ENCODE measurements at regions not wholly inside any gene's neighbourhood (a gene's known extent, or its start where the extent isn't known, plus 50 kb on each side); places are given as distances from the start of the nearest gene placed in this dataset.

DNA sequence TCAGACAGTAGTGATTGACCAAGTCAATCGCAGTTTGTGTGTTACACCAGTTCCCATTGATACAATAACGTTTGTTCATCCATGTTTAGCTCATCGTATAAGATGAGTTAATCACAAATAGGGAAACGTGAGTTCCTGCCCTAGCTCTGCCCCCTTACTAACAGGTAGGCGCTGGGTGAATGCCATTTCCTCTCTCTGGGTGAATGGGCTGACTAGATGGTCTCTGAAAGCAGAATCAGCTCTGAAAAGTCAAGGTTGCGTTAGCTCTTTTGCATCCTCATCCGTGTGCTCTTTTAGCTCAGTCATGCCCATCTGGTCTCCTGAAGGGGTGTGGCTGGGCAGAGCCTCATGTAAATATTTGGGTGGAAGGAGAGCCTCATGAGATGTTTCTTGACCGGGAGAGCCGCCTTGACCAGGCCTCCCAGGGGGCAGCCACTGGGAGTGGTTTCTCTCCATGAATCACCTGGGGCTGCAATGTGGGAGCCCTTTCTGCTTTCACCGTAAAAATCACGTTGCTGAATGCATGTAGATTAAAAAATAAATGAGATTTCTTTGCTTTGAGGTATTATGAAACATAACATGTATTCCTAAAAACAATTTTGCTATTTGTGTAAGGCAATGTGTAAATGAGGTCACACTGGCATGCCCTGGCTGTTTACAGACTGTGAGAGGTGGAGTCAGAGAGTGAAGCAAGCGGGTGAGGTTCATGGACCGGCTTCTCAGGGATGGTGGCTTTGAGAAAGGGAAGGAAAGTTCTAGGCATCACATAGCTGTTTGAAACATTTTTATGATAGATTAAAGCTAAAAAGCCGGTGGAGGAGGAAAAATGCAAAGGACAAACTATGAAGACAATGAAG is 108.4 kb upstream of the RASGRP1 start:
- peaks cover 11% of the 10 kb centered on the region for H3K4me1 ChIP-seq (ENCODE audit: control insufficient read depth, insufficient read depth, low read length)
- 91 to 92% methylated on average over 14 of the region's 14 CpGs for WGBS, 2 experiments
- no peak overlapping the region for H3K27ac ChIP-seq (ENCODE audit: insufficient read depth, low read depth, low read length, poor library complexity, severe bottlenecking)
- H3K27me3 ChIP-seq (ENCODE audit: control insufficient read depth, insufficient read depth, low read length, poor library complexity, severe bottlenecking): no peaks in the 10 kb centered on the region
- H3K36me3 ChIP-seq (ENCODE audit: control insufficient read depth, insufficient read depth, low read length): no peaks in the 10 kb centered on the region
- no peak overlapping the region for H3K4me3 ChIP-seq (ENCODE audit: insufficient read depth, low read depth, low read length)
- no peaks in the 10 kb centered on the region for H3K9me3 ChIP-seq (ENCODE audit: control insufficient read depth, low read length)

DNA sequence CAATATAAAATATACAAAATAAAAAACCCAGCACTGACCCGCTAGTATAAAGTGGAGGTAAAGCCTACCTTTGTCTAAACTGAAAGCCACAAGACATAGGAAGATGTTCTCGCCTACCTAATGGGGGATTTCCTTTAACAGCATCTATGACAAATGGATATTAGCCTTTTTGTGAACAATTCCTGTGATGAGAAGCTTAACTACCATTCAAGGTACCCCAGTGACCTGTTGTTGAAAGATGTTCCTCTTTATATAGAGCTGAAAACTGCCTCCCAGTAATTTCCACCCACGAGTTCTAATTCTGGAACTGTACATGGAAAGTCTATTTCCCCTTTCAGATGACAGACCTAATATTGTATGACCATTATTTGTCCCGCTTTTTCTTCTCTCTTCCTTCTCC is 109.8 kb upstream of the RASGRP1 start:
- WGBS, 2 experiments: 89 to 91% methylated on average over 2 to 4 of the region's 4 CpGs
- H3K27me3 ChIP-seq (ENCODE audit: control insufficient read depth, insufficient read depth, low read length, poor library complexity, severe bottlenecking): no peaks in the 10 kb centered on the region

DNA sequence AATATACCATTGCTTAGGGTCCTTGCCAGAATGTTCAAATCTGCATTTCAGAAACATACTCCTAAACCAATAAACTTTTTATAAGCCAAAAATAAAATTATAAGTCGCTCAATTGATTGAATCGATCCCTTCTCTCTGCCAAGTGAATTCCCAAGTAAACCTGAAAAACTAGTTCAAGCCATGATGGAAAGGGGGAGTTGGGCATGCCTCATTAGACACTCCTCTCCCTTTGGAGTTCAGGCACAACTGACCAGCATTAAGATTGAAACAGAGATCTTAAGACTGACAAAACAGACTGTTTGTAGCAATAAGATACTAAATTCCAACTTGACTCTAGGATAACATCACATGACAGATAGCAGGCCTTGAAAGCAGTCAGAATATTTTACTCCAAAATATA is 113.7 kb upstream of the RASGRP1 start:
- no peak overlapping the region for H3K27ac ChIP-seq (ENCODE audit: insufficient read depth, low read depth, low read length, poor library complexity, severe bottlenecking)
- H3K4me3 ChIP-seq (ENCODE audit: insufficient read depth, low read depth, low read length): no peak overlapping the region
- no peaks in the 10 kb centered on the region for H3K27me3 ChIP-seq (ENCODE audit: control insufficient read depth, insufficient read depth, low read length, poor library complexity, severe bottlenecking)
- no peaks in the 10 kb centered on the region for H3K9me3 ChIP-seq (ENCODE audit: control insufficient read depth, low read length)
- H3K36me3 ChIP-seq (ENCODE audit: control insufficient read depth, insufficient read depth, low read length): no peaks in the 10 kb centered on the region
- WGBS, 2 experiments: 90 to 92% methylated on average over 2 of the region's 2 CpGs
- no peaks in the 10 kb centered on the region for H3K4me1 ChIP-seq (ENCODE audit: control insufficient read depth, insufficient read depth, low read length)

More for the DNA sequence above, 109.8 kb upstream of the RASGRP1 start:
- Histone ChIP-seq H3K4me3 (ENCODE audit: insufficient read depth, low read depth, low read length) (no peak overlapping the region), H3K4me1 (ENCODE audit: control insufficient read depth, insufficient read depth, low read length) (no peaks in the 10 kb centered on the region), H3K36me3 (ENCODE audit: control insufficient read depth, insufficient read depth, low read length) (no peaks in the 10 kb centered on the region), H3K9me3 (ENCODE audit: control insufficient read depth, low read length) (no peaks in the 10 kb centered on the region), H3K27ac (ENCODE audit: insufficient read depth, low read depth, low read length, poor library complexity, severe bottlenecking) (no peak overlapping the region)

DNA sequence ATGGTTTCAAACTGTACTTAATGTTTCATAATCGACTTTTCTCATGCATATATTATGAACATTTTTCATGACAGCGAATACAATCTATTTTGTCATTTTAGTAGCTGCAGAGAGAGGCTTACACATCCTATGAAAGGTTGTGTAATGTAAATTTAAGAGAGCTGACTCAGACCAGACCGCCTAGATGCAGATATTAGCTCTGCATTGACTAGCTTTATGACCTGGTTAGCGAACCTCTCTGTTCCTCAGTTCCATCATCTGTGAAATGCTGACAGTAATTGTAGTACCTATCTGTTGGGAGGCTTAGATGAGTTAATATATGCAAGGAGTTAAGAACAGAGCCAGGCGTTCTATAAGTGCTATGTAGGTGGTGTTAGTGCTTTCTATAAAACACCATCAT is 116.2 kb upstream of the RASGRP1 start:
- no peaks in the 10 kb centered on the region for H3K4me1 ChIP-seq (ENCODE audit: control insufficient read depth, insufficient read depth, low read length)
- 94 to 97% methylated on average over 3 to 4 of the region's 5 CpGs for WGBS, 2 experiments
- no peak overlapping the region for H3K4me3 ChIP-seq (ENCODE audit: insufficient read depth, low read depth, low read length)

DNA sequence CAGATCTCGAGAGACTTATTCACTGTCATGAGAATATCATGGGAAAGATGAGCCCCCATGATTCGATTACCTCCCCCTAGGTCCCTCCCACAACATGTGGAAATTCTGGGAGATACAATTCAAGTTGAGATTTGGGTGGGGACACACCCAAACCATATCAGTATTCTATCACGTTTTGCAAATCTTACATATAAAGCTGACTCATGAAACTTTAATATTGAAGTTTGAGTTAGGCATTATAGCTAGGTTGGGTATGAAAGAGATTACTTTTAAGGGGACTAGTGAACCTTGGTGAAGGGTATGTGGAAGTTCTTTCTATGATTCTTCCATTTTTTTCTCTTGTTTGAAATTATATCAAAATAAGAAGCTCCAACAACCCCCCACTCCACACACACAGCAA is 117.7 kb upstream of the RASGRP1 start:
- Histone ChIP-seq H3K36me3 (ENCODE audit: control insufficient read depth, insufficient read depth, low read length) (no peaks in the 10 kb centered on the region), H3K27me3 (ENCODE audit: control insufficient read depth, insufficient read depth, low read length, poor library complexity, severe bottlenecking) (no peaks in the 10 kb centered on the region), H3K4me1 (ENCODE audit: control insufficient read depth, insufficient read depth, low read length) (no peaks in the 10 kb centered on the region), H3K4me3 (ENCODE audit: insufficient read depth, low read depth, low read length) (no peak overlapping the region), H3K9me3 (ENCODE audit: control insufficient read depth, low read length) (no peaks in the 10 kb centered on the region), H3K27ac (ENCODE audit: insufficient read depth, low read depth, low read length, poor library complexity, severe bottlenecking) (no peak overlapping the region)
- 84 to 91% methylated on average over 2 to 3 of the region's 3 CpGs for WGBS, 2 experiments

More for the DNA sequence above, 116.2 kb upstream of the RASGRP1 start:
- Histone ChIP-seq H3K9me3 (ENCODE audit: control insufficient read depth, low read length) (no peaks in the 10 kb centered on the region), H3K27me3 (ENCODE audit: control insufficient read depth, insufficient read depth, low read length, poor library complexity, severe bottlenecking) (no peaks in the 10 kb centered on the region), H3K27ac (ENCODE audit: insufficient read depth, low read depth, low read length, poor library complexity, severe bottlenecking) (no peak overlapping the region), H3K36me3 (ENCODE audit: control insufficient read depth, insufficient read depth, low read length) (no peaks in the 10 kb centered on the region)

DNA sequence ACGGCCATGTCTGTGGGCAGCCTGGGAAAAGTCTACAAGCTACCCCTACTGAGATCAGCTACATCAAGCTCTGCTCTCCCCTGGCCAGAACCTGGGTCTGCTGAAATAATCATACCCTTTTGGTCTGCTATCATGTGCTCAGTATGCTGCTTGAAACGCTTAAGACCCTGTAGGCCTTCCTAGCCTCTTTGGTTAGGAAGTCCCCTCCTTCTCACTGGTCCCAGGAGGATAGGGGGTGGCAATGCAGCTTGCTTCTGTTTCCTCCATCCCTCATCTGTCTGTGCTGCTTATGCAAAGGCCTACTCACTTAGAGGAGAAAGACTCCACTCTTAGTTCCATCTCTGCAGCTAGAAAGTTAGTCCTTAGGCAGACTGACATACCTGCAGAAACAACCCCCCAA is 118.2 kb upstream of the RASGRP1 start:
- Histone ChIP-seq H3K9me3 (ENCODE audit: control insufficient read depth, low read length) (no peaks in the 10 kb centered on the region), H3K36me3 (ENCODE audit: control insufficient read depth, insufficient read depth, low read length) (no peaks in the 10 kb centered on the region), H3K4me3 (ENCODE audit: insufficient read depth, low read depth, low read length) (no peak overlapping the region), H3K4me1 (ENCODE audit: control insufficient read depth, insufficient read depth, low read length) (no peaks in the 10 kb centered on the region), H3K27ac (ENCODE audit: insufficient read depth, low read depth, low read length, poor library complexity, severe bottlenecking) (no peak overlapping the region), H3K27me3 (ENCODE audit: control insufficient read depth, insufficient read depth, low read length, poor library complexity, severe bottlenecking) (no peaks in the 10 kb centered on the region)
- WGBS, 2 experiments: 87 to 92% methylated on average over 2 of the region's 2 CpGs

DNA sequence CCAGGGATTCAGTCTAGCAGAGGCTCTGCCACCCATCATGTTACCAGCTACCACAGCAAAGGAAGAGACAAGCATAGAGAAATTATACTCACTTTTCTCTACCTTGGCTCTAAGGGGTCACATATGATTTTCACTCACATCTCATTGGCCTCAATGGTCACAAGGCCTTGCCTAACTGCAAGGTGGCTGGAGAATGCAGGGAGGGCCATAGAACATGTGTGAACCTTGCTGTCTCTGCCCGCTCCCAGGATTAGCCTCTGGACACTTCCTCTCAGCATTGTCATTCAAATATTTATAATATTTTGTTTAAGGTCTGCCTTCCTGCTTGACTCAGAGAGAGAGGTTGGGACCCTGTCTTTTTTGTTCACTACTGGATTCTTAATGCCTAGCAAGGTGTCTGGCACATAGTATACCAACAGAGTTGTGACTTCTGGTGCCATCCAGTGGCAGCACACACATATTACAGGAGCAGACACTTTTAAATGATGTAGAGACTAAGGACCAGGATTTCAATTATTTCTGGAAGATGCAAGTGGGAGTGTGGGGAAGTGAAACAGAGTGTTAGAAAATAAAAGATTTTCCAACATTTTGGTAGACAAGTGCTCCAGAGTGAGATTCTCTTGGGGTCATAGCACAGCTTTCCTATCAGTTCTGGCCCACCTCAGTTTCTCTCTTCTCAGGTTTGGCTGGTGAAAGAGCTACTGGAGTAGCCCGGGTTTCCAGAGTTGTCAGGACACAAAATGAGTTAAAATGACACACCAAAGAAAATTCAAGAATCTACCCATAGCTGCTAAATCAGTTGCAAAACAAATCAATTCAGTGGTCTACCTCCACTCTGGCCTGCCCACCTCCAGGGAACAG is 119.0 kb upstream of the RASGRP1 start:
- H3K27me3 ChIP-seq (ENCODE audit: control insufficient read depth, insufficient read depth, low read length, poor library complexity, severe bottlenecking): no peaks in the 10 kb centered on the region
- WGBS, 2 experiments: 89 to 100% methylated on average over 1 to 2 of the region's 2 CpGs
- H3K36me3 ChIP-seq (ENCODE audit: control insufficient read depth, insufficient read depth, low read length): no peaks in the 10 kb centered on the region
- H3K4me3 ChIP-seq (ENCODE audit: insufficient read depth, low read depth, low read length): no peak overlapping the region
- H3K4me1 ChIP-seq (ENCODE audit: control insufficient read depth, insufficient read depth, low read length): no peaks in the 10 kb centered on the region
- H3K9me3 ChIP-seq (ENCODE audit: control insufficient read depth, low read length): no peaks in the 10 kb centered on the region
- no peak overlapping the region for H3K27ac ChIP-seq (ENCODE audit: insufficient read depth, low read depth, low read length, poor library complexity, severe bottlenecking)

DNA sequence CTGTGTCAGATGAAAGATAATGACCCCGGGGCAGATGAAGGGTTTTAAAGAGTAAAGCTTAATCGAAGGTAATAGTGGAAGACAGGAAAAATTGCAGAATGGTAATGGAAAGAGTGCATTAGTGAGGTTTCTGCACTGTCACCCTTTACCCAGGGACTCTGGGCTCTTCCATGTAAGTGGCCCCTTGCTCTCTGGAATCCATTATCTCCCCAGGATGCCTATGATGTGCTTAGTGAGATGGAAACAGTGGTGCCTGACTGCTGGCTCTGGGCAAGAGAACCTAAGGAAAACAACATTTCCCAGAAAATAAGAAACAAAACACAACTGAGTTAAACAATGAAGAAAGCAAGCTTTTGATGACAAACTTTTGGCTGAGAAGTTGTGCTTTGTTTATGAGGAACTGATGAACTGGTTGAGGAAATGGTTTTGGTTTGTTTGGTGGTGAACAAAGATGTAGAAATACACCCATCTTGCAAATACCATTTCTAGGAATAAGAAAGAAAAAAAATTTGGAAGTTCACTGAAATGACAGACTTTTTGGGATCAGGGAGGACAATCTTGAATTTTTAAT is 119.9 kb upstream of the RASGRP1 start:
- WGBS, 2 experiments: 68 to 80% methylated on average over 2 of the region's 2 CpGs
- no peaks in the 10 kb centered on the region for H3K36me3 ChIP-seq (ENCODE audit: control insufficient read depth, insufficient read depth, low read length)
- H3K9me3 ChIP-seq (ENCODE audit: control insufficient read depth, low read length): no peaks in the 10 kb centered on the region
- no peaks in the 10 kb centered on the region for H3K27me3 ChIP-seq (ENCODE audit: control insufficient read depth, insufficient read depth, low read length, poor library complexity, severe bottlenecking)
- H3K4me1 ChIP-seq (ENCODE audit: control insufficient read depth, insufficient read depth, low read length): no peaks in the 10 kb centered on the region
- no peak overlapping the region for H3K27ac ChIP-seq (ENCODE audit: insufficient read depth, low read depth, low read length, poor library complexity, severe bottlenecking)
- H3K4me3 ChIP-seq (ENCODE audit: insufficient read depth, low read depth, low read length): no peak overlapping the region

DNA sequence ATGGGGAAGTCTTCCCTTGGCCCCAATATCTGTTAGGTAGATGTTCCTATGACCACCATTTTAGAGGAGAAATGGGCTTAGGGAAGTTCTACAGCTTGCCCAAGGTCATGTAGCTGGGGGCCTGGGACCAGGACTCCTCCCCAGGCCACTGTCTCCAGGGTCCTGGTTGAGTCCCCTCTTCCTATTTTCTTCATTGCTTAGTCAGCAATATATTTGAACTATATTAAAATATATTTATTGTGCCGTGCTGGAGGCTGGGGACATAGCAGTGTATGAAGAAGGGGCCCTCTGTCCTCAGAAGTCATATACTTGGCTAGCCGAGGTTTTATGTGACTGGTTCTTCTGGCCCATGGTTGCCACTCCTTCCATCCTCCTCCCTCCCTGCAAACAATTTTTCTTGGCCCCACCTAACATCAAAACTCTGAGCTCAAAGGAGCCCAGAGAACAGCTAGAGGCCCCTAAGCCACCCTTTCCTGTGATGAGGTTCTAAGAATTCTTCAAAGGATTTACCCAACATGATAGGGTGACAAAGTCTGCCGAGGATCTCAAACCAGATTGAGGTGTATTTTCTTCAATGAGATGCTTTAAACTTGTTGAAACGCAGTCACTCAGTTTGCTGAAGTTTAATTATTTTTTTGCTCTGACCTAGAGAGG is 121.2 kb upstream of the RASGRP1 start:
- Histone ChIP-seq H3K27me3 (ENCODE audit: control insufficient read depth, insufficient read depth, low read length, poor library complexity, severe bottlenecking) (no peaks in the 10 kb centered on the region), H3K27ac (ENCODE audit: insufficient read depth, low read depth, low read length, poor library complexity, severe bottlenecking) (no peak overlapping the region), H3K4me1 (ENCODE audit: control insufficient read depth, insufficient read depth, low read length) (no peaks in the 10 kb centered on the region), H3K36me3 (ENCODE audit: control insufficient read depth, insufficient read depth, low read length) (no peaks in the 10 kb centered on the region), H3K9me3 (ENCODE audit: control insufficient read depth, low read length) (no peaks in the 10 kb centered on the region), H3K4me3 (ENCODE audit: insufficient read depth, low read depth, low read length) (no peak overlapping the region)
- WGBS, 2 experiments: 94 to 96% methylated on average over 4 of the region's 4 CpGs
